LNCAP (cell line): ENCODE measurements at regions not wholly inside any gene's neighbourhood (a gene's known extent, or its start where the extent isn't known, plus 50 kb on each side); places are given as distances from the start of the nearest gene placed in this dataset.

Experiments used
- CTCF ChIP-seq: fragments of 450-650 bp; IDR thresholded peaks from 2 replicates; pipeline ENCODE4 v1.5.1; 2017; ENCODE audit warnings: mild to moderate bottlenecking

- no peak for TF ChIP-seq CTCF
Observed at GRCh38 chr5:158553195-158553961, 546.3 kb downstream of the EBF1 start.

- no peak for TF ChIP-seq CTCF
Observed at GRCh38 chr5:158552241-158552640, 547.5 kb downstream of the EBF1 start.

DNA sequence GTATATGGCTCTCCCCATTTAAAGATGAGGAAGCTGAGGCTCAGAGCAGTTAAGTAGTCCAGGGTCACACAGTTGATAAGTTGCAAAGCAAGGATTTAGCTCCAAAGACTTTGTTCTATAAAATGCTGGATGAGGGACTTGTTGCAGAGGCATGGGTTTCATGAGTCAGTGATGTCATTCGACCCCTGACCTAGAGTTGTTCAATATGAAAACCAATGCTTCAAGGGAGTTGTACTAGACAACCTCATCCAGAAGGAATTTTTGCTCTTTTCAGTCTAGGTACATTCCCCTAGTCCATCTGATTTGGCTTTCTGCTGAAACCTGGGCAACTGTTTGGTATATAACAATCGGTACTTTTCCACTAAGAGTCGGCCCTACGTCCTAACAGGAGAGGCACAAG, 550.4 kb downstream of the EBF1 start:
- no peak for TF ChIP-seq CTCF

GRCh38 chr5:158546748-158547147, 553.0 kb downstream of the EBF1 start:
- no peak for TF ChIP-seq CTCF

DNA sequence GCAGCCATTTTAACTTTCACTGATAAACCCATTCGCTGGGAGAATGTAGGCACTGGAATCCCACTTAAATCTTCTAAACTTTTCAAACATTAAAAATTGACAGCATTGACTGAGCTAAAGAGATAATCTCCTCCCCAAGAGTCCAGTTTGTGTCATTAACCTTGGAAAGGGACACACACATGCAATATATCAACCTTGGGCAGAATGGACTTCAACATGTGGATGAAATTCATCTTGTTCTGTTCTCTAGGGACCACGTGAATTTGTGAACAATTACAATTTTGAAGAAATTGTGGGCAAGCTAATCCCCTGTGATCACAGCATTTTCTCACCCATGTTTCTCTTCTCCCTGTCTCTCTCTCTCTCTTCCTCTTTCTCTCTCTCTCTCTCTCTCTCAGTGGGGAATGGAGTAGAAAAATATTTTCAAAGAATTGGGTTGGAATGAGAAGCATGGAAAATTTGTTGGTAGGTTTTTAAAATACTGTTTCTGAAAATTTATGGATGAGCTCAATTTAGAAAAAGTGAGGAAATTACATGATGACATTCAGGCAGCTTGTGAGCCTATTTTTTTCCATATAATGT, 553.7 kb downstream of the EBF1 start:
- TF ChIP-seq CTCF = no peak

- TF ChIP-seq CTCF = no peak
Observed at GRCh38 chr5:158544388-158545339, 555.1 kb downstream of the EBF1 start.

DNA sequence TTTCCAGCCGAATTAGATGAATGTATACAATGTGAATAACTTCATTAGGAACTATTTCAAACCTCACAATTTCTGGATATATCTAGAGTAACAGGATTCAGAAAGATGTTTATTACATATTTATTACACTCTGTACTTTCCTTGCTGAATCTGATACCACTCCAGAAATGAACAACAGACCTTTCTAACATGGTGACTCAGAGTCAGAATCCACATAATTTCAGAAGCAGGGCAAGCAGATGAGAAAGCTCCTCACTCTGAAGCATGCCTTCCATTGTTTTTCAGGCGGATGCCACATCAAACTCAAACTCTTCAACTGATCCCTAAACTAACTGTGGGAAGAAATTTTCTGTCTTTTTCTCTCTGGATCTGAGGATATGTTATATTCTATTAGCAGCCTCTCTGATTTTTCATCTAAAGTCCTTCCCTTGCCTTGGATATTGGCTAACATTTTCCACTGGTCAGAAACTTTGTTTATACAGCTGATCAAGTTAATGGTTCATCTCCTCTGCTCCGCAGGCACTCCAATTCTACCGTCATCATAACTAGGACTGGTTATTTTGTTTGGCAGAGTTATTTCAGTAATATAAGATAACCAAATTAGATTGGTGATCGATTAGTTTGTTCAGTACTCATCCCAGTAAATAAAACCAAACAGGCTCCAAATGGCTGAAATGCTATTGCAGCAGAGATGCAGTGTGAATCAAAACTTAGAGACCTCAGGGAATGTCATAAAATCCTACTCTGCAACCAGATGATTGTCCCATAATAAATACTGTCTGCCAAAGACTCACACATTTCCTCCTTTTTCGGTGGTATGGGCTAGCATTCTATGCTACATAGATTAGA, 556.0 kb downstream of the EBF1 start:
- TF ChIP-seq CTCF = no peak
